ENCODE measurements at regions not wholly inside any gene's neighbourhood (a gene's known extent, or its start where the extent isn't known, plus 50 kb on each side); places are given as distances from the start of the nearest gene placed in this dataset.

- no peak for TF ChIP-seq EZH2phosphoT487 (IDR thresholded peaks at IDR 0.05; ENCODE audit: borderline replicate concordance, low read length)
- TF ChIP-seq CTCF (conservative IDR thresholded peaks at IDR 0.05; ENCODE audit: low read depth, low read length), result no peak
Observed at GRCh38 chr12:80000831-80001230, 65.9 kb upstream of the PPP1R12A start.

All from PC-3 (cell line).